Astrocyte (in vitro differentiated cells and primary cell): ENCODE measurements at regions not wholly inside any gene's neighbourhood (a gene's known extent, or its start where the extent isn't known, plus 50 kb on each side); places are given as distances from the start of the nearest gene placed in this dataset.

Source experiments
- DNase-seq: peaks from one replicate; pipeline ENCODE4 v3.0.0-alpha.2; 2010; ENCODE audit warnings: low read depth
- FAIRE-seq: peaks from 2 replicates; lab custom pipeline; 2011; peaks lifted over from hg19 to GRCh38; lab: Jason Lieb, UNC
- H2AFZ ChIP-seq: 2 replicates; pipeline ENCODE4 v1.6.0; 2012; ENCODE audit warnings: low read depth, low read length, inconsistent platforms
- H3K27ac ChIP-seq: 2 replicates; pipeline ENCODE4 v1.5.1; 2011; ENCODE audit warnings: low read depth, low read length, inconsistent platforms
- H3K27me3 ChIP-seq: 2 replicates; pipeline ENCODE4 v1.6.0; 2011; ENCODE audit warnings: low read length, inconsistent platforms; ENCODE audit not compliant: insufficient read depth
- H3K36me3 ChIP-seq: 2 replicates; pipeline ENCODE4 v1.5.1; 2011; ENCODE audit warnings: low read length, inconsistent platforms; ENCODE audit not compliant: insufficient read depth
- H3K4me1 ChIP-seq: 2 replicates; pipeline ENCODE4 v1.5.1; 2011; ENCODE audit warnings: low read length, inconsistent platforms; ENCODE audit not compliant: insufficient read depth
- H3K4me2 ChIP-seq: 2 replicates; pipeline ENCODE4 v1.6.0; 2012; ENCODE audit warnings: low read length, inconsistent platforms
- H3K4me3 ChIP-seq: 2 replicates; pipeline ENCODE4 v1.5.1; 2011; ENCODE audit warnings: low read depth, mild to moderate bottlenecking, low read length, inconsistent platforms; ENCODE audit not compliant: insufficient read depth
- H3K79me2 ChIP-seq: 2 replicates; pipeline ENCODE4 v1.6.0; 2012; ENCODE audit warnings: mild to moderate bottlenecking, low read length, inconsistent platforms; ENCODE audit not compliant: insufficient read depth
- H3K9ac ChIP-seq: 2 replicates; pipeline ENCODE4 v1.6.0; 2012; ENCODE audit warnings: mild to moderate bottlenecking, low read length, inconsistent platforms
- H3K9me3 ChIP-seq: 2 replicates; pipeline ENCODE4 v1.5.1; 2012; ENCODE audit warnings: low read depth, mild to moderate bottlenecking, low read length, inconsistent platforms; ENCODE audit not compliant: insufficient read depth
- H4K20me1 ChIP-seq: 2 replicates; pipeline ENCODE4 v1.6.0; 2012; ENCODE audit warnings: low read length, inconsistent platforms; ENCODE audit not compliant: insufficient read depth
- H3K27ac Mint-ChIP-seq: one replicate; pipeline ENCODE4 v1.8.0; 2021; ENCODE audit warnings: mild to moderate bottlenecking, mixed read lengths; ENCODE audit not compliant: unreplicated experiment
- H3K27me3 Mint-ChIP-seq: one replicate; pipeline ENCODE4 v1.8.0; 2021; ENCODE audit warnings: low read depth, mixed read lengths; ENCODE audit not compliant: unreplicated experiment
- H3K36me3 Mint-ChIP-seq: one replicate; pipeline ENCODE4 v1.8.0; 2021; ENCODE audit warnings: low read depth, mixed read lengths; ENCODE audit not compliant: unreplicated experiment
- H3K4me1 Mint-ChIP-seq: one replicate; pipeline ENCODE4 v1.8.0; 2021; ENCODE audit warnings: low read depth, mixed read lengths; ENCODE audit not compliant: unreplicated experiment
- H3K4me3 Mint-ChIP-seq: one replicate; pipeline ENCODE4 v1.8.0; 2021; ENCODE audit warnings: mild to moderate bottlenecking, moderate library complexity, mixed read lengths; ENCODE audit not compliant: unreplicated experiment
- H3K9me3 Mint-ChIP-seq: one replicate; pipeline ENCODE4 v1.8.0; 2021; ENCODE audit warnings: mild to moderate bottlenecking, mixed read lengths; ENCODE audit not compliant: unreplicated experiment
- CTCF ChIP-seq: IDR thresholded peaks from 2 replicates; pipeline ENCODE4 v1.5.1; 2011; ENCODE audit warnings: low read depth, mild to moderate bottlenecking, inconsistent platforms, low read length, moderate library complexity; ENCODE audit not compliant: insufficient read depth
- EZH2 ChIP-seq: IDR thresholded peaks from 2 replicates; pipeline ENCODE4 v1.6.1; 2012; ENCODE audit warnings: mild to moderate bottlenecking, low read length, inconsistent platforms; ENCODE audit not compliant: insufficient read depth

- peaks cover 50% of the 10 kb centered on the region for H3K27me3 Mint-ChIP-seq
- Histone ChIP-seq H2AFZ (no peak overlapping the region), H3K27ac (no peak overlapping the region), H3K9me3 (no peaks in the 10 kb centered on the region), H3K4me2 (no peak overlapping the region), H3K27me3 (no peaks in the 10 kb centered on the region), H3K36me3 (no peaks in the 10 kb centered on the region), H4K20me1 (no peaks in the 10 kb centered on the region), H3K79me2 (no peaks in the 10 kb centered on the region), H3K9ac (no peak overlapping the region), H3K4me3 (no peak overlapping the region), H3K4me1 (peaks cover 13% of the 10 kb centered on the region)
- no peak for FAIRE-seq
- H3K27ac Mint-ChIP-seq: no peak overlapping the region
- TF ChIP-seq EZH2: no peak
- no peak for TF ChIP-seq CTCF
- no peak for DNase-seq
- H3K4me1 Mint-ChIP-seq: peaks cover 9% of the 10 kb centered on the region
- H3K4me3 Mint-ChIP-seq: no peak overlapping the region
- H3K9me3 Mint-ChIP-seq: no peaks in the 10 kb centered on the region
- H3K36me3 Mint-ChIP-seq: no peaks in the 10 kb centered on the region
These were observed 161.9 kb downstream of the MACROH2A1 start for GRCh38 chr5:135236908-135237747.

- Histone ChIP-seq H3K4me2 (no peak overlapping the region), H3K79me2 (no peaks in the 10 kb centered on the region), H3K9ac (no peak overlapping the region), H3K4me1 (peaks cover 6% of the 10 kb centered on the region), H2AFZ (no peak overlapping the region), H4K20me1 (no peaks in the 10 kb centered on the region), H3K9me3 (no peaks in the 10 kb centered on the region), H3K27ac (no peak overlapping the region), H3K27me3 (no peaks in the 10 kb centered on the region), H3K36me3 (no peaks in the 10 kb centered on the region), H3K4me3 (no peak overlapping the region)
- DNase-seq (no peak), FAIRE-seq (no peak)
- peaks cover 3% of the 10 kb centered on the region for H3K4me1 Mint-ChIP-seq
- H3K36me3 Mint-ChIP-seq: no peaks in the 10 kb centered on the region
- H3K27ac Mint-ChIP-seq: no peak overlapping the region
- TF ChIP-seq EZH2 (no peak), CTCF (no peak)
- no peak overlapping the region for H3K4me3 Mint-ChIP-seq
- H3K9me3 Mint-ChIP-seq: no peaks in the 10 kb centered on the region
- peaks cover 50% of the 10 kb centered on the region for H3K27me3 Mint-ChIP-seq
These were observed 162.7 kb downstream of the MACROH2A1 start for GRCh38 chr5:135236228-135236907.
